Fibroblast of lung (primary cell): ENCODE measurements at regions not wholly inside any gene's neighbourhood (a gene's known extent, or its start where the extent isn't known, plus 50 kb on each side); places are given as distances from the start of the nearest gene placed in this dataset.

Experiments used
- EZH2 ChIP-seq: IDR thresholded peaks from 2 replicates; pipeline ENCODE4 v1.5.1; 2012; ENCODE audit warnings: low read length, control low read depth, mild to moderate bottlenecking; ENCODE audit errors: missing control alignments
- TF ChIP-seq, protein P1 (sequence below), 2 donors: IDR thresholded peaks in 1 of 2; conservative IDR thresholded peaks in 1 of 2; 1 replicate in 1 of 2; 2 replicates in 1 of 2; pipeline ENCODE4 v1.5.1; 2011 to 2012; ENCODE audit warnings: low read length in 2 of 2, control low read depth in 1 of 2, inconsistent platforms in 1 of 2, low read depth in 1 of 2, mild to moderate bottlenecking in 1 of 2

DNA sequence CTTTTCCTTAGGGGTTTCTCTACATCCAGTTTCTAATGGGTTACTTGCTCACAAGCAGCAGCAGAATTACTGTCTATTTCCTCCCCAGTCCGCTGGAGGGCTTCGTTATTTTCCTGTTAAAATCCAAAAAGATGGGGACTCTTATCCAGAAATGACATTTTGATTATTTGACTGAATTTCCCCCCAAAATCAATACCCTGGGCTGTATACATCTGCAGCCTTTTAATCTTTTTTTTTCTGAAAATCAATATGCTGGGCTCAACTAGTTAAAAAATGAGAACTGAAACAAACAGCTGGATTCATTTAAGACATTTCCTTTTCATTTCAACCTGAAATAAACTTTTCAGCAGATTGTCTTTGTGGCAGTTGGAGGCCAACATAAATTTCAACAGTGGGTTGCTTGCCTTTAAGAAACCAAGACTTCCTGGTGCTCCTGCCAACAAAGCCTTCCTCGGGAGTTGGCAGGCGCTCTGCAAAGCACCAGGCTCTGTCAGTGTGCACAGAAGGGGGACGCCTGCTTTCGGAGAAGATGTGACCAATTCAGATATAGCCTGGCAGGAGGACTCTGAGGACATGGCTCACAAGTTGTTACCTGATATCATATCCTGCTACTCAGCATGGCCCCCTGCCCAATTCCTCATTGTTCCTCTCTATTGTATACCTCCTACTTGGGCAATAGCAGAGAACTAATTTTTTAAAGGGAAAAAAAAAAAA is 204.7 kb upstream of the ARG1 start:
- TF ChIP-seq, protein P1, sequence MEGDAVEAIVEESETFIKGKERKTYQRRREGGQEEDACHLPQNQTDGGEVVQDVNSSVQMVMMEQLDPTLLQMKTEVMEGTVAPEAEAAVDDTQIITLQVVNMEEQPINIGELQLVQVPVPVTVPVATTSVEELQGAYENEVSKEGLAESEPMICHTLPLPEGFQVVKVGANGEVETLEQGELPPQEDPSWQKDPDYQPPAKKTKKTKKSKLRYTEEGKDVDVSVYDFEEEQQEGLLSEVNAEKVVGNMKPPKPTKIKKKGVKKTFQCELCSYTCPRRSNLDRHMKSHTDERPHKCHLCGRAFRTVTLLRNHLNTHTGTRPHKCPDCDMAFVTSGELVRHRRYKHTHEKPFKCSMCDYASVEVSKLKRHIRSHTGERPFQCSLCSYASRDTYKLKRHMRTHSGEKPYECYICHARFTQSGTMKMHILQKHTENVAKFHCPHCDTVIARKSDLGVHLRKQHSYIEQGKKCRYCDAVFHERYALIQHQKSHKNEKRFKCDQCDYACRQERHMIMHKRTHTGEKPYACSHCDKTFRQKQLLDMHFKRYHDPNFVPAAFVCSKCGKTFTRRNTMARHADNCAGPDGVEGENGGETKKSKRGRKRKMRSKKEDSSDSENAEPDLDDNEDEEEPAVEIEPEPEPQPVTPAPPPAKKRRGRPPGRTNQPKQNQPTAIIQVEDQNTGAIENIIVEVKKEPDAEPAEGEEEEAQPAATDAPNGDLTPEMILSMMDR (conservative IDR thresholded peaks at IDR 0.05 in 1 of 2, IDR thresholded peaks at IDR 0.05 in 1 of 2; ENCODE audit: low read depth in 1 of 2, low read length in 2 of 2): no peak
- TF ChIP-seq EZH2: no peak
